Left lung (tissue), 4 donors: ENCODE measurements at regions not wholly inside any gene's neighbourhood (a gene's known extent, or its start where the extent isn't known, plus 50 kb on each side); places are given as distances from the start of the nearest gene placed in this dataset.

Experiments used
- ATAC-seq: fragments of 200-7000 bp; cut with Tn5 transposase; one replicate; pipeline ENCODE4 v1.9.1; 2020; ENCODE audit warnings: moderate library complexity
- DNase-seq, 4 donors: peaks; one replicate each; pipeline ENCODE4 v3.0.0-alpha.2; 2013 to 2020
- H3K27ac ChIP-seq, 2 donors: fragments of 200-600 bp; sonication (generic) in 1 of 2; one replicate each; pipeline versions ENCODE4 v1.5.0 to v1.8.0; 2020 to 2021
- H3K27me3 ChIP-seq, 2 donors: fragments of 200-600 bp; sonication (generic) in 1 of 2; one replicate each; pipeline versions ENCODE4 v1.5.0 to v1.8.0; 2020 to 2021
- H3K36me3 ChIP-seq, 2 donors: fragments of 200-600 bp; sonication (generic) in 1 of 2; one replicate each; pipeline versions ENCODE4 v1.5.0 to v1.8.0; 2020 to 2021
- H3K4me1 ChIP-seq, 2 donors: fragments of 200-600 bp; one replicate each; pipeline ENCODE4 v1.8.0; 2021
- H3K4me3 ChIP-seq, 2 donors: fragments of 200-600 bp; sonication (generic) in 1 of 2; one replicate each; pipeline versions ENCODE4 v1.5.0 to v1.8.0; 2020 to 2021; ENCODE audit warnings: mild to moderate bottlenecking in 1 of 2
- H3K9me3 ChIP-seq, 2 donors: fragments of 200-600 bp; sonication (generic) in 1 of 2; one replicate each; pipeline versions ENCODE4 v1.5.0 to v1.8.0; 2020 to 2021
- intact Hi-C, 2 donors: fragments of 100-400 bp; cut with DNase I; formaldehyde crosslinking; loops; one replicate each; pipeline versions ENCODE4 v1.11.2 to v1.14.2; 2022
- TF ChIP-seq, protein P1 (sequence below), 2 donors: fragments of 200-600 bp; sonication (generic) in 1 of 2; IDR thresholded peaks; one replicate each; pipeline versions ENCODE4 v1.5.0 to v1.8.0; 2021; ENCODE audit warnings: antibody characterized with exemption in 2 of 2
- donor health status: DM: no; HTN: yes; CAD: no.
- donor health status: DM: no; HTN: no; CAD: no.

DNA sequence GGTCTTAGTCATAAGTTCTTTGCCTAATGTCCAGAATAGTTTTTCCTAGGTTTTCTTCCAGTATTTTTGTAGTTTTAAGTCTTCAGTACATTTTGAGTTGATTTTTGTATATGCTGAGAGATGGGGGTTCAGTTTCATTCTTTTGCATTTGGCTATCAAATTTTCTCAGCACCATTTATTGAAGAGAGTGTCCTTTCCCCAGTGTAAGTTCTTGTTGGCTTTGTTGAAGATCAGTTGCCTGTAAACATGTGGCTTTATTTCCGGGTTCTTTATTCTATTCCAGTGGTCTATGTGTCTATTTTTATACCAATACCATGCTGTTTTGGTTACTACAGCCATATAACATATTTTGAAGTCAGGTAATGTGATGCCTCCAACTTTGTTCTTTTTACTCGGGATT, 87.5 kb upstream of the MYCN start:
- ATAC-seq (no peak), DNase-seq (no peak)
- no peaks in the 10 kb centered on the region for H3K27me3 ChIP-seq
- H3K4me3 ChIP-seq: no peak overlapping the region
- TF ChIP-seq, protein P1, sequence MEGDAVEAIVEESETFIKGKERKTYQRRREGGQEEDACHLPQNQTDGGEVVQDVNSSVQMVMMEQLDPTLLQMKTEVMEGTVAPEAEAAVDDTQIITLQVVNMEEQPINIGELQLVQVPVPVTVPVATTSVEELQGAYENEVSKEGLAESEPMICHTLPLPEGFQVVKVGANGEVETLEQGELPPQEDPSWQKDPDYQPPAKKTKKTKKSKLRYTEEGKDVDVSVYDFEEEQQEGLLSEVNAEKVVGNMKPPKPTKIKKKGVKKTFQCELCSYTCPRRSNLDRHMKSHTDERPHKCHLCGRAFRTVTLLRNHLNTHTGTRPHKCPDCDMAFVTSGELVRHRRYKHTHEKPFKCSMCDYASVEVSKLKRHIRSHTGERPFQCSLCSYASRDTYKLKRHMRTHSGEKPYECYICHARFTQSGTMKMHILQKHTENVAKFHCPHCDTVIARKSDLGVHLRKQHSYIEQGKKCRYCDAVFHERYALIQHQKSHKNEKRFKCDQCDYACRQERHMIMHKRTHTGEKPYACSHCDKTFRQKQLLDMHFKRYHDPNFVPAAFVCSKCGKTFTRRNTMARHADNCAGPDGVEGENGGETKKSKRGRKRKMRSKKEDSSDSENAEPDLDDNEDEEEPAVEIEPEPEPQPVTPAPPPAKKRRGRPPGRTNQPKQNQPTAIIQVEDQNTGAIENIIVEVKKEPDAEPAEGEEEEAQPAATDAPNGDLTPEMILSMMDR (IDR thresholded peaks at IDR 0.05): no peak
- intact Hi-C loops: no loop called here
- no peaks in the 10 kb centered on the region for H3K36me3 ChIP-seq
- no peaks in the 10 kb centered on the region for H3K4me1 ChIP-seq
- no peaks in the 10 kb centered on the region for H3K9me3 ChIP-seq
- H3K27ac ChIP-seq: no peak overlapping the region

DNA sequence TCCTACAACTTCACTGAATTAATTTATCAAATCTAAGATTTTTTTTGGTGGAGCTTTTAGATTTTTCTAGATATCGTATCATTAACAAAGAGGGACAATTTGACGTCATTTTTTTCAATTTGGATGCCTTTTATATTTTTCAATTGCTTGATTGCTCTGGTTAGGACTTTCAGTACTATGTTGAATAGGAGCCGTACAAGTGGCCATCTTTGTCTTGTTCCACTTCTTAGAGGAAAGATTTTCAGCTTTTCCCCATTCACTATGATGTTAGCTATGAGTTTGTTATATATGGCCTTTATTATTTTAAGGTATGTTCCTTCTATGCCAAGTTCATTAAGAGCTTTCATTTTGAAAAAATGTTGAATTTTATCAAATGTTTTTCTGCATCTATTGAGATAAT, 86.4 kb upstream of the MYCN start:
- intact Hi-C loops: no loop called here
- DNase-seq (no peak), ATAC-seq (no peak)
- H3K27ac ChIP-seq: no peak overlapping the region
- TF ChIP-seq, protein P1 (IDR thresholded peaks at IDR 0.05): no peak
- H3K4me1 ChIP-seq: no peaks in the 10 kb centered on the region
- H3K4me3 ChIP-seq: no peak overlapping the region
- no peaks in the 10 kb centered on the region for H3K27me3 ChIP-seq
- no peaks in the 10 kb centered on the region for H3K9me3 ChIP-seq
- H3K36me3 ChIP-seq: no peaks in the 10 kb centered on the region

DNA sequence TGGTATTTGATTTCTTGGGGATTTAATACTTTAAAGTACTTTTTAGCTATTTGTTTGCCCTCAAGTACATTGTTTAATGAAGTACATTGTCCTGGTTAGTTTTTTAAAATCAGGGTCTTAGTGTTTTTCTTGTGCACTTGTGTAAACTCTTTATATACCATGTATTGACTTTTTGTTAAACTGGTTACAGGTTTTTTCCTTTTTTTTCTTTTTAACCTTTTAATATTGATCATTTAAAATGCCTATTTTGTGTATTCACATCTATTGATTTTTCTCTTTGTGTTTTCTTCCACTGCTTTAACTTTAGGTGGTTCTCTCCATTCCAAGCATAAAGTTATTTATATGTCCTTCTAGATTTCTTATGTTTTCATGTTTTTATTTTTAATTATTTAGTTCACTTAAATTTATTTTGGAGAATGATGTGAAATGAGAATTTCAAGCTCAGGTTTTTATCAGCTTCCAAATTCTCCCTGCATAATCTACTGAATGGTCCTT, 84.5 kb upstream of the MYCN start:
- Histone ChIP-seq H3K27ac (no peak overlapping the region), H3K4me1 (no peaks in the 10 kb centered on the region), H3K9me3 (no peaks in the 10 kb centered on the region), H3K36me3 (no peaks in the 10 kb centered on the region), H3K4me3 (no peak overlapping the region), H3K27me3 (no peaks in the 10 kb centered on the region)
- DNase-seq (no peak), ATAC-seq (no peak)
- TF ChIP-seq, protein P1 (IDR thresholded peaks at IDR 0.05): no peak
- intact Hi-C loops: no loop called here

DNA sequence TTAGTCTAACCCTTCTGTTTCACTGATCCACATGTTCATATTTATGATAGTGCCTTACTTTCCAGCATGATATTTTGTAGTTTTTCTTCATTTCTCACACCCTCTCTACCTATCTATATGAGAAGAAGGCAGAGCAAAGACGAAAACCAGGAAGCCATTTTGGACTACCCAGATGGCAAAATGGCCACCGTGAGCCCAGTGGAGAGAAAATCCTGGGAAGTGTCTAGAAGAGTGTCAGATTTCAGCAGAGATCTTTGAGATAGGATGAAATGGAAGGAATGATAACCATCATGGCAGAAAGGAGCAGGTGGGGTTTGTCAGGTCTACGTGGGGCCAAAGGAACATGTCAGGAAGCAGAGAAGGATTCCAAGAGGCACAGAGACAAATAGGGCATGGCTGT, 84.0 kb upstream of the MYCN start:
- intact Hi-C loops: no loop called here
- TF ChIP-seq, protein P1 (IDR thresholded peaks at IDR 0.05): no peak
- no peaks in the 10 kb centered on the region for H3K9me3 ChIP-seq
- ATAC-seq (no peak), DNase-seq (no peak)
- H3K4me3 ChIP-seq: no peak overlapping the region
- H3K4me1 ChIP-seq: no peaks in the 10 kb centered on the region
- no peak overlapping the region for H3K27ac ChIP-seq
- H3K36me3 ChIP-seq: no peaks in the 10 kb centered on the region
- no peaks in the 10 kb centered on the region for H3K27me3 ChIP-seq

DNA sequence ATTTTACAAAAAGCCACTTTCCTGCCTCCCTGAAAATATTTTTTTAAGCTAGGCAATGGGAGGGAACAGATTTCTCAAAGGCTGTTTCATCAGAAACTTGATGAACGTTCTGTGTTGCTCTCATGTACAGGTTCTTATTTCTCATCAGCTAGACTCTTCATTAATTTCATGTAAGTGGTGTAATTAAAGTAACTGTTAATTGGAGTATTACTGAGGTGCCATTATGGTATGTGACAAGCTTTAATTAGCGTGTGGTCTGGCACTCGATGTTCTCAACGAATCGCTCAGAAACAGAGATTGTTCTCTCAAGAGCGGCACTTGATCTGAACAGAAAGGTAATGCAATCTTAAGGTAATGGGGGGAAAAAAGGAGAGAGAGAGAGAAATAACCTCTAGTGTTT, 81.9 kb upstream of the MYCN start:
- Histone ChIP-seq H3K36me3 (no peaks in the 10 kb centered on the region), H3K27ac (no peak overlapping the region), H3K4me1 (no peaks in the 10 kb centered on the region), H3K9me3 (no peaks in the 10 kb centered on the region), H3K4me3 (no peak overlapping the region), H3K27me3 (no peaks in the 10 kb centered on the region)
- DNase-seq (no peak), ATAC-seq (no peak)
- intact Hi-C loops: no loop called here
- TF ChIP-seq, protein P1 (IDR thresholded peaks at IDR 0.05): no peak
